ENCODE measurements at regions not wholly inside any gene's neighbourhood (a gene's known extent, or its start where the extent isn't known, plus 50 kb on each side); places are given as distances from the start of the nearest gene placed in this dataset.

GRCh38 chr13:48804821-48805601, 151.3 kb downstream of the CYSLTR2 start:
- no peak for DNase-seq

GRCh38 chr13:48806522-48806921, 152.8 kb downstream of the CYSLTR2 start:
- intact Hi-C loops (cut with DNase I): no loop called here
- DNase-seq: no peak
- no peak for TF ChIP-seq CTCF (IDR thresholded peaks at IDR 0.05)
- Histone ChIP-seq H3K27me3 (no peaks in the 10 kb centered on the region), H3K36me3 (no peaks in the 10 kb centered on the region), H3K27ac (no peak overlapping the region), H3K4me3 (no peak overlapping the region), H3K9me3 (no peaks in the 10 kb centered on the region), H3K4me1 (no peaks in the 10 kb centered on the region)
- no peak for ATAC-seq

More at GRCh38 chr13:48804821-48805601, 151.3 kb downstream of the CYSLTR2 start:
- no peak for TF ChIP-seq CTCF (IDR thresholded peaks at IDR 0.05)
- Histone ChIP-seq H3K27me3 (no peaks in the 10 kb centered on the region), H3K27ac (no peak overlapping the region), H3K4me1 (no peaks in the 10 kb centered on the region), H3K4me3 (no peak overlapping the region), H3K9me3 (no peaks in the 10 kb centered on the region), H3K36me3 (no peaks in the 10 kb centered on the region)
- ATAC-seq: no peak
- intact Hi-C loops (cut with DNase I): no loop called here

- DNase-seq (no peak), ATAC-seq (no peak)
- no peak for TF ChIP-seq CTCF (IDR thresholded peaks at IDR 0.05)
- Histone ChIP-seq H3K4me1 (no peaks in the 10 kb centered on the region), H3K27me3 (no peaks in the 10 kb centered on the region), H3K36me3 (no peaks in the 10 kb centered on the region), H3K4me3 (no peak overlapping the region), H3K9me3 (no peaks in the 10 kb centered on the region), H3K27ac (no peak overlapping the region)
- intact Hi-C loops (cut with DNase I): no loop called here
These were observed 155.0 kb downstream of the CYSLTR2 start for GRCh38 chr13:48808683-48809082.

GRCh38 chr13:48810013-48810412, 156.3 kb downstream of the CYSLTR2 start:
- no peaks in the 10 kb centered on the region for H3K27me3 ChIP-seq
- no peak overlapping the region for H3K4me3 ChIP-seq
- H3K27ac ChIP-seq: no peak overlapping the region
- no peaks in the 10 kb centered on the region for H3K9me3 ChIP-seq
- no peak for TF ChIP-seq CTCF (IDR thresholded peaks at IDR 0.05)
- intact Hi-C loops (cut with DNase I): no loop called here
- H3K4me1 ChIP-seq: no peaks in the 10 kb centered on the region
- ATAC-seq (no peak), DNase-seq (peak in 2 of 4 donors; percentile 40 to 42)
- no peaks in the 10 kb centered on the region for H3K36me3 ChIP-seq

- intact Hi-C loops (cut with DNase I): no loop called here
These were observed 159.8 kb downstream of the CYSLTR2 start for GRCh38 chr13:48813518-48813917.

More at GRCh38 chr13:48813518-48813917, 159.8 kb downstream of the CYSLTR2 start:
- Histone ChIP-seq H3K4me1 (peaks cover 0 to 6% of the 10 kb centered on the region in 2 donors), H3K36me3 (no peaks in the 10 kb centered on the region), H3K4me3 (no peak overlapping the region), H3K9me3 (no peaks in the 10 kb centered on the region), H3K27me3 (no peaks in the 10 kb centered on the region), H3K27ac (no peak overlapping the region)
- TF ChIP-seq CTCF (IDR thresholded peaks at IDR 0.05): no peak
- DNase-seq: no peak
- peak; percentile 75 for ATAC-seq
